ENCODE measurements at regions not wholly inside any gene's neighbourhood (a gene's known extent, or its start where the extent isn't known, plus 50 kb on each side); places are given as distances from the start of the nearest gene placed in this dataset.

- no peak for TF ChIP-seq TSHZ2 (CRISPR knock-in tag; IDR thresholded peaks at IDR 0.05)
These were observed 514.5 kb upstream of the SLIT2 start (continued) for GRCh38 chr4:19736968-19737756.

- no peak for ATAC-seq
- TF ChIP-seq CSRNP3 (CRISPR knock-in tag; IDR thresholded peaks at IDR 0.05) (no peak), CREB5 (CRISPR knock-in tag; IDR thresholded peaks at IDR 0.05; ENCODE audit: low read depth) (no peak), ZC3H10 (CRISPR knock-in tag; IDR thresholded peaks at IDR 0.05) (no peak), GLIS3 (CRISPR knock-in tag; IDR thresholded peaks at IDR 0.05) (no peak)
These were observed 516.7 kb upstream of the SLIT2 start for GRCh38 chr4:19735012-19735411.

GRCh38 chr4:19729886-19730651 is 521.6 kb upstream of the SLIT2 start:
- TF ChIP-seq PPARA (CRISPR knock-in tag; IDR thresholded peaks at IDR 0.05; ENCODE audit: borderline replicate concordance) = no peak
- no peak for TF ChIP-seq TOX (CRISPR knock-in tag; IDR thresholded peaks at IDR 0.05; ENCODE audit: borderline replicate concordance)
- no peak for TF ChIP-seq ESRRG (CRISPR knock-in tag; IDR thresholded peaks at IDR 0.05)
- TF ChIP-seq ARNTL (CRISPR knock-in tag; IDR thresholded peaks at IDR 0.05; ENCODE audit: borderline replicate concordance, low read depth) = no peak
- no peak for TF ChIP-seq PATZ1 (CRISPR knock-in tag; IDR thresholded peaks at IDR 0.05; ENCODE audit: borderline replicate concordance)
- no peak for TF ChIP-seq ZNF8 (CRISPR knock-in tag; IDR thresholded peaks at IDR 0.05)
- TF ChIP-seq TCF4 (CRISPR knock-in tag; IDR thresholded peaks at IDR 0.05; ENCODE audit: borderline replicate concordance) = no peak
- TF ChIP-seq CSRNP3 (CRISPR knock-in tag; IDR thresholded peaks at IDR 0.05) = no peak
- TF ChIP-seq SNAI2 (CRISPR knock-in tag; IDR thresholded peaks at IDR 0.05) = no peak
- TF ChIP-seq GLIS3 (CRISPR knock-in tag; IDR thresholded peaks at IDR 0.05) = no peak
- no peak for TF ChIP-seq ZNF70 (CRISPR knock-in tag; IDR thresholded peaks at IDR 0.05)
- no peak for TF ChIP-seq ZC3H10 (CRISPR knock-in tag; IDR thresholded peaks at IDR 0.05)
- no peak for TF ChIP-seq ZNF565 (CRISPR knock-in tag; conservative IDR thresholded peaks at IDR 0.05; ENCODE audit: low read depth)
- TF ChIP-seq CREB5 (CRISPR knock-in tag; IDR thresholded peaks at IDR 0.05; ENCODE audit: low read depth) = no peak
- no peak for TF ChIP-seq RARB (CRISPR knock-in tag; IDR thresholded peaks at IDR 0.05)
- no peak for TF ChIP-seq POU6F1 (CRISPR knock-in tag; IDR thresholded peaks at IDR 0.05; ENCODE audit: borderline replicate concordance, low read depth)
- TF ChIP-seq ZFP30 (CRISPR knock-in tag; IDR thresholded peaks at IDR 0.05) = no peak
- TF ChIP-seq ZFP3 (CRISPR knock-in tag; IDR thresholded peaks at IDR 0.05) = no peak
- no peak for TF ChIP-seq OSR1 (CRISPR knock-in tag; IDR thresholded peaks at IDR 0.05)
- ATAC-seq = no peak

Measured in SK-N-SH treated with all-trans-retinoic acid at 6 μM for 48 hours (cell line).